Cardiac muscle cell (in vitro differentiated cells and primary cell): ENCODE measurements at regions not wholly inside any gene's neighbourhood (a gene's known extent, or its start where the extent isn't known, plus 50 kb on each side); places are given as distances from the start of the nearest gene placed in this dataset.

Experiments used
- DNase-seq, 2 donors: peaks; one replicate each; pipeline versions ENCODE4 v3.0.0 to v3.0.0-alpha.2; 2010 to 2017; ENCODE audit warnings: low read depth in 1 of 2, low spot score in 1 of 2
- H3K27ac ChIP-seq: fragments of 200-600 bp; sonication (generic); 2 replicates; pipeline ENCODE4 v1.5.1; 2016
- H3K27me3 ChIP-seq: fragments of 200-600 bp; sonication (generic); 2 replicates; pipeline ENCODE4 v1.6.0; 2016; ENCODE audit warnings: control low read depth
- H3K36me3 ChIP-seq: fragments of 200-600 bp; sonication (generic); 2 replicates; pipeline ENCODE4 v1.5.1; 2016; ENCODE audit warnings: control low read depth
- H3K4me1 ChIP-seq: fragments of 200-600 bp; sonication (generic); 2 replicates; pipeline ENCODE4 v1.8.1; 2017; ENCODE audit warnings: low read depth, mild to moderate bottlenecking, mixed run types
- H3K4me3 ChIP-seq: fragments of 200-600 bp; sonication (generic); 2 replicates; pipeline ENCODE4 v1.5.1; 2016; ENCODE audit warnings: mild to moderate bottlenecking
- H3K9me3 ChIP-seq: fragments of 200-600 bp; sonication (generic); 2 replicates; pipeline ENCODE4 v1.5.1; 2017; ENCODE audit warnings: low read depth, mild to moderate bottlenecking, control low read depth
- CTCF ChIP-seq: IDR thresholded peaks from 2 replicates; pipeline ENCODE4 v1.5.1; 2012; ENCODE audit warnings: low read depth, mild to moderate bottlenecking, low read length

GRCh38 chr17:70307430-70308225 lies 138.3 kb downstream of the KCNJ2 start:
- Histone ChIP-seq H3K27me3 (no peaks in the 10 kb centered on the region), H3K4me3 (no peak overlapping the region), H3K4me1 (no peaks in the 10 kb centered on the region), H3K36me3 (no peaks in the 10 kb centered on the region), H3K27ac (no peak overlapping the region), H3K9me3 (no peaks in the 10 kb centered on the region)
- DNase-seq: peak in 1 of 2 donors; percentile 55
- no peak for TF ChIP-seq CTCF

GRCh38 chr17:70308618-70309017 lies 139.3 kb downstream of the KCNJ2 start:
- Histone ChIP-seq H3K4me3 (no peak overlapping the region), H3K27me3 (no peaks in the 10 kb centered on the region), H3K9me3 (no peaks in the 10 kb centered on the region), H3K36me3 (no peaks in the 10 kb centered on the region), H3K4me1 (no peaks in the 10 kb centered on the region), H3K27ac (no peak overlapping the region)
- TF ChIP-seq CTCF: no peak
- DNase-seq: no peak

- Histone ChIP-seq H3K4me3 (no peak overlapping the region), H3K27me3 (no peaks in the 10 kb centered on the region), H3K4me1 (no peaks in the 10 kb centered on the region), H3K36me3 (no peaks in the 10 kb centered on the region), H3K9me3 (no peaks in the 10 kb centered on the region), H3K27ac (no peak overlapping the region)
- TF ChIP-seq CTCF: no peak
- peak in 1 of 2 donors; percentile 66 for DNase-seq
Measured at GRCh38 chr17:70310221-70310672, 140.9 kb downstream of the KCNJ2 start.

- Histone ChIP-seq H3K9me3 (no peaks in the 10 kb centered on the region), H3K4me3 (no peak overlapping the region), H3K36me3 (no peaks in the 10 kb centered on the region), H3K27ac (no peak overlapping the region), H3K4me1 (no peaks in the 10 kb centered on the region), H3K27me3 (no peaks in the 10 kb centered on the region)
- DNase-seq: peak in 1 of 2 donors; percentile 29
- TF ChIP-seq CTCF: no peak
Measured at GRCh38 chr17:70313086-70313852, 143.9 kb downstream of the KCNJ2 start.

- H3K4me3 ChIP-seq: no peak overlapping the region
- H3K4me1 ChIP-seq: no peaks in the 10 kb centered on the region
- H3K27ac ChIP-seq: no peak overlapping the region
Measured at GRCh38 chr17:70314096-70314495, 144.8 kb downstream of the KCNJ2 start.

More at GRCh38 chr17:70314096-70314495, 144.8 kb downstream of the KCNJ2 start:
- no peak for DNase-seq
- Histone ChIP-seq H3K27me3 (no peaks in the 10 kb centered on the region), H3K9me3 (no peaks in the 10 kb centered on the region), H3K36me3 (no peaks in the 10 kb centered on the region)
- TF ChIP-seq CTCF: no peak
